Neural crest cell (in vitro differentiated cells): ENCODE measurements at regions not wholly inside any gene's neighbourhood (a gene's known extent, or its start where the extent isn't known, plus 50 kb on each side); places are given as distances from the start of the nearest gene placed in this dataset.

Source experiments
- DNase-seq: peaks from one replicate; pipeline ENCODE4 v3.0.0; 2021; ENCODE audit warnings: low read depth, mixed read lengths, low spot score
- H3K27ac Mint-ChIP-seq: one replicate; pipeline ENCODE4 v1.8.0; 2021; ENCODE audit warnings: mild to moderate bottlenecking, mixed read lengths; ENCODE audit not compliant: unreplicated experiment
- H3K27me3 Mint-ChIP-seq: 2 replicates; pipeline ENCODE4 v1.8.0; 2021; ENCODE audit warnings: low read depth, mild to moderate bottlenecking, mixed read lengths
- H3K36me3 Mint-ChIP-seq: 2 replicates; pipeline ENCODE4 v1.8.0; 2021; ENCODE audit warnings: low read depth, mild to moderate bottlenecking, mixed read lengths
- H3K4me1 Mint-ChIP-seq: 2 replicates; pipeline ENCODE4 v1.8.0; 2021; ENCODE audit warnings: mixed read lengths
- H3K4me3 Mint-ChIP-seq: one replicate; pipeline ENCODE4 v1.8.0; 2021; ENCODE audit warnings: mild to moderate bottlenecking, mixed read lengths
- H3K9me3 Mint-ChIP-seq: 2 replicates; pipeline ENCODE4 v1.8.0; 2021; ENCODE audit warnings: mixed read lengths
- TF ChIP-seq, protein P1 (sequence below): fragments of 200-600 bp; sonication (generic); conservative IDR thresholded peaks from 2 replicates; pipeline ENCODE4 v1.5.0; 2021; ENCODE audit warnings: antibody characterized with exemption, mild to moderate bottlenecking

DNA sequence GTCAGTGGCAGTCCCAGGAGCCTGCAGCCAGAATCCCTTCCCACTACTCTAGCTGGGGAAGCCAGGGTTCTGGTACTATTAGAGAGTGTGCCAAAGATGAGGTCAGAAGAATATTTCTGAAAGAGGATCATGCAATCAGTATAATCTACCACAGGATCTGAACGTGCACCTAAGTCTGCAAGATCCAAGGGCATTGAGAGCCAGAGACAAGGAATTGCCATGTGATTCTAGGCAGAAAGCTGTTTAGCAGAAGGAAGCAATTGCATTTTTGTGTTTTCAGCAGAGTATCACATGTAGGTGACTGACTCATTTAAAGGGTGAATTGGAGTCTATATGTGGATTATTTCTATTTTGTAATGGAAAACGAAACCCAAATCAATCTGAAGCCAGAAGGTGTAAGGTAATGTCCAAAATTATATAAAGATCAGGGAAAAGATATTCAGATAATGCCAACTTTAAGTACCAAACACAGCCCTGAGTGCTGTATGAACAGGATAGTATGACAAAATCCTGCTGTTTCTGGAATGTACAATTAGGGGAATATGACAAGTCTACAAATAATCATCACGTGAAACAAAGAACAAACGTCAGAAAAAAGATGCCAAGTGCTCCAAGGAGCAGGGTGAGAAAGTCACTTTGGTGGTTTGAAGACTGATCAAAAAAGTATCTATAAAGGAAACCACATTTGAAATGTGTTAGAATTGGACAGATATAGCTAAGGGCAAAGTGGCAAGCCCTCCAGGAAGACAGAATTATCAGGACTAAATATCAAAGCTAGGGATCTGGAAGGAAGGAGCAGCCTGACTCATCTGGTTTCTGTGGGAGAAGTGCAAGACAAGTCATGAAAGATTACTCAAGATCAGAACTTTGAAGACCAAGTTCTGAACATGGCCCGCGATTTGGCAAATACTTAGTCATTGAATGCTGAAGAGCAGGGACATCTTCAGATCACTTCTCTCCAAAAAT lies 1036.6 kb downstream of the NTRK3 start:
- Mint-ChIP-seq H3K4me3 (no peak overlapping the region), H3K27ac (no peak overlapping the region), H3K36me3 (no peaks in the 10 kb centered on the region), H3K9me3 (peaks cover 6% of the 10 kb centered on the region), H3K4me1 (peaks cover 2% of the 10 kb centered on the region), H3K27me3 (no peaks in the 10 kb centered on the region)
- no peak for DNase-seq
- TF ChIP-seq, protein P1, sequence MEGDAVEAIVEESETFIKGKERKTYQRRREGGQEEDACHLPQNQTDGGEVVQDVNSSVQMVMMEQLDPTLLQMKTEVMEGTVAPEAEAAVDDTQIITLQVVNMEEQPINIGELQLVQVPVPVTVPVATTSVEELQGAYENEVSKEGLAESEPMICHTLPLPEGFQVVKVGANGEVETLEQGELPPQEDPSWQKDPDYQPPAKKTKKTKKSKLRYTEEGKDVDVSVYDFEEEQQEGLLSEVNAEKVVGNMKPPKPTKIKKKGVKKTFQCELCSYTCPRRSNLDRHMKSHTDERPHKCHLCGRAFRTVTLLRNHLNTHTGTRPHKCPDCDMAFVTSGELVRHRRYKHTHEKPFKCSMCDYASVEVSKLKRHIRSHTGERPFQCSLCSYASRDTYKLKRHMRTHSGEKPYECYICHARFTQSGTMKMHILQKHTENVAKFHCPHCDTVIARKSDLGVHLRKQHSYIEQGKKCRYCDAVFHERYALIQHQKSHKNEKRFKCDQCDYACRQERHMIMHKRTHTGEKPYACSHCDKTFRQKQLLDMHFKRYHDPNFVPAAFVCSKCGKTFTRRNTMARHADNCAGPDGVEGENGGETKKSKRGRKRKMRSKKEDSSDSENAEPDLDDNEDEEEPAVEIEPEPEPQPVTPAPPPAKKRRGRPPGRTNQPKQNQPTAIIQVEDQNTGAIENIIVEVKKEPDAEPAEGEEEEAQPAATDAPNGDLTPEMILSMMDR: no peak

DNA sequence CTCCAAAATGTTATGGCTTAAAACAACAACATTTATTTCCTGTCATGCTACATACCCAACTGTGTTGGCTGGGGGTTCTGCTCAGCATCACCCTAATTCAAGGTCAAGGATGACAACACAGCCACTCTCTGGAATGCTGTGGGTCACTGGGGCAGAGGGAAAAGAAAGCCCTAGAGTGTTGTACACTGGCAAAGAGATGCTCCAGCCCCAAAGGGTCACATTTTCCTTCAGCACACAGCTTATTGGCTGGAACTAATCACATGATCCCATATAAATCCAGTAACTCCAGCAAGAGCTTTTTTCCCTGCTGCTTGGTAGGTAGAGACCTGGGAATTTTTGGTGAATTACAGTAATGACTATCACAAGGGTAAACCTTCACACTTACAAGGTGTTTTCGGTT lies 1041.4 kb downstream of the NTRK3 start:
- H3K27ac Mint-ChIP-seq: no peak overlapping the region
- DNase-seq: no peak
- peaks cover 38% of the 10 kb centered on the region for H3K4me1 Mint-ChIP-seq
- H3K36me3 Mint-ChIP-seq: no peaks in the 10 kb centered on the region
- no peak overlapping the region for H3K4me3 Mint-ChIP-seq
- H3K9me3 Mint-ChIP-seq: peaks cover 3% of the 10 kb centered on the region
- H3K27me3 Mint-ChIP-seq: no peaks in the 10 kb centered on the region
- TF ChIP-seq, protein P1: no peak

DNA sequence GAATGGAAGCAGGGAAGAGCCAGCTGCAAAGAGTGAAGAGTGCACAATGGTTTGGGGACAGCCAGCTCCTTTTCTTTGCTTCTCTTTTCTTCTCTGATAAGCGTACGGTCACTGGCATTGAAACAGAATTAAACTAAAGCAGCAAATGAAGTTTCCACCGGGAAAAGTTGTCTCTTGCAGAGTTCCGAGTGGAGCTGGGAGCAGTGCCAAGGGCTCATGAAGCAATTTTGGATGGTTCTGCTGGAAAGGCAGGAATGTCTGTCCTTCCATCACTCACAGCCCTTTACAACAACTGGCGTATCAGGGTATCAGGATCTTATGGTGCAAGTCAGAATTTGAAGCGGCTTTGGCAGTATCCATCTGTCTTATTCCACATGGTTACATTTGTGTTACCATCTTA lies 1042.9 kb downstream of the NTRK3 start:
- H3K36me3 Mint-ChIP-seq: no peaks in the 10 kb centered on the region
- no peak overlapping the region for H3K27ac Mint-ChIP-seq
- peaks cover 3% of the 10 kb centered on the region for H3K9me3 Mint-ChIP-seq
- peak; percentile 1 for DNase-seq
- H3K4me3 Mint-ChIP-seq: peak overlapping the region; percentile 19
- H3K27me3 Mint-ChIP-seq: no peaks in the 10 kb centered on the region
- H3K4me1 Mint-ChIP-seq: peaks cover 39% of the 10 kb centered on the region
- TF ChIP-seq, protein P1: no peak

DNA sequence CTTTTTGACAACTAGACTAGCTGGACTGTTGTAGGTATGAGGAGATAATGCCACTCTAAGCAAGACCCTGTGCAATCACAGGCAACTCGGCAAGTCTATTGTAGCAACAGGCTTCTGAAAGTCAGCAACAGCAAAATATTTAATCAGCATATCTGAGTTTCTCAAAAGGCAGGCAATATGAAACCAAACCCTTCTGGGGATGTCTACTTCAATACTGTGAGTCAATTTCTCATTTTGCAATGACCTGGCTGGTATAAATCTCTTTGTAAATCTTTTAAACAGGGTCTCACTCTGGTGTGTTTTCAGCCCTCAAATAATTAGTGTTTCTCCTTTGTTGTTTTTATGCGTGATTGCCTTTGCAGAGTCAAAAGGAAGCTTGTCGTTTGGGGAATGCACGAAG lies 1044.5 kb downstream of the NTRK3 start:
- H3K9me3 Mint-ChIP-seq: no peaks in the 10 kb centered on the region
- no peaks in the 10 kb centered on the region for H3K36me3 Mint-ChIP-seq
- no peaks in the 10 kb centered on the region for H3K27me3 Mint-ChIP-seq
- H3K4me3 Mint-ChIP-seq: no peak overlapping the region
- H3K4me1 Mint-ChIP-seq: peaks cover 39% of the 10 kb centered on the region
- TF ChIP-seq, protein P1: no peak
- no peak for DNase-seq
- H3K27ac Mint-ChIP-seq: no peak overlapping the region

DNA sequence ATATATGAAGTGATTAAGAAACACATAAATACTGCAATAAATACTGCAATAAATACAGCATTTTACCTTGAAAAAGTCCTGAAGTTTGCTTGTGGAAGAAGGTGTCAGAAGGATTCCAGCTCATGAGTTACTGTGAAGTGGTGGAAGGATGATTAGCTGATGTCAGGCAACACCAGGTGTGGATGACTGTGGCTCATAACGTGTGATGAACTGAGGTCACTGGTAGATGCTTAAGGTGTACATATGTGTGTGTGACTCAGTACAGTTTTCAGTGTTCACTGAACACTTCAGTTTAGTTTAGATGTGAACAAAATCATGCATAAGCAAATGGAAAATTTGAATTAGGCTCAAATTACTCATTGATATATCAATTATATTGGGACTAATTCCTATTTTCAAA lies 1045.0 kb downstream of the NTRK3 start:
- H3K9me3 Mint-ChIP-seq: no peaks in the 10 kb centered on the region
- TF ChIP-seq, protein P1: no peak
- H3K27ac Mint-ChIP-seq: no peak overlapping the region
- H3K36me3 Mint-ChIP-seq: no peaks in the 10 kb centered on the region
- peaks cover 39% of the 10 kb centered on the region for H3K4me1 Mint-ChIP-seq
- H3K27me3 Mint-ChIP-seq: no peaks in the 10 kb centered on the region
- H3K4me3 Mint-ChIP-seq: no peak overlapping the region
- DNase-seq: no peak
